A673 (cell line): ENCODE measurements at regions not wholly inside any gene's neighbourhood (a gene's known extent, or its start where the extent isn't known, plus 50 kb on each side); places are given as distances from the start of the nearest gene placed in this dataset.

ENCODE experiments used
- EZH2 ChIP-seq: fragments of 200-600 bp; sonication (generic); IDR thresholded peaks from 2 replicates; pipeline ENCODE4 v1.6.1; 2017; ENCODE audit warnings: borderline replicate concordance, low read depth, mild to moderate bottlenecking, mixed read lengths, antibody characterized with exemption, low read length; ENCODE audit not compliant: poor library complexity, severe bottlenecking
- TF ChIP-seq, protein P1 (sequence below): fragments of 300-800, 200-600 bp; sonication (generic); conservative IDR thresholded peaks from 2 replicates; pipeline ENCODE4 v1.5.1; 2017; ENCODE audit warnings: low read depth, mild to moderate bottlenecking, antibody characterized with exemption, low read length, moderate library complexity, mixed read lengths

DNA sequence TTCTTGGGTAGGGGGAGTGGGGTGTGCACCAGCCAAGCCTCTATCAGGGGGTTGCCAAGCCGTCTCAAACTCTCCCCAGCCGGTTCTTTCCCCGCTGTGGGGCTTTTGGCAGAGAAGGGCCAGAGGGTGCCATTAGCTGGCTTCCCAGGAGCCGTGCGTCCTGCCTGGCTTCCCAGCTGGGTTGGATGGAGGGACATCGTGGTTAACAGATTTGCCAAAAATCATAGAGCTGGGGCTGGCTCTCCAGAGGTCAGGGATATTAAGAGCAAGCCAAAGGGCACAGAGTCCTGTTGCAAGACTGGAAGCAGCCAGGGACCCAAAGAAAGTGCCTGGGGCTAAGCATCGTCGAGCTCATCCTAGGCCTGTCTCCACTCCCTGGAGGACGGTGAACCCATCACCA lies 104.6 kb upstream of the HES1 start:
- TF ChIP-seq, protein P1, sequence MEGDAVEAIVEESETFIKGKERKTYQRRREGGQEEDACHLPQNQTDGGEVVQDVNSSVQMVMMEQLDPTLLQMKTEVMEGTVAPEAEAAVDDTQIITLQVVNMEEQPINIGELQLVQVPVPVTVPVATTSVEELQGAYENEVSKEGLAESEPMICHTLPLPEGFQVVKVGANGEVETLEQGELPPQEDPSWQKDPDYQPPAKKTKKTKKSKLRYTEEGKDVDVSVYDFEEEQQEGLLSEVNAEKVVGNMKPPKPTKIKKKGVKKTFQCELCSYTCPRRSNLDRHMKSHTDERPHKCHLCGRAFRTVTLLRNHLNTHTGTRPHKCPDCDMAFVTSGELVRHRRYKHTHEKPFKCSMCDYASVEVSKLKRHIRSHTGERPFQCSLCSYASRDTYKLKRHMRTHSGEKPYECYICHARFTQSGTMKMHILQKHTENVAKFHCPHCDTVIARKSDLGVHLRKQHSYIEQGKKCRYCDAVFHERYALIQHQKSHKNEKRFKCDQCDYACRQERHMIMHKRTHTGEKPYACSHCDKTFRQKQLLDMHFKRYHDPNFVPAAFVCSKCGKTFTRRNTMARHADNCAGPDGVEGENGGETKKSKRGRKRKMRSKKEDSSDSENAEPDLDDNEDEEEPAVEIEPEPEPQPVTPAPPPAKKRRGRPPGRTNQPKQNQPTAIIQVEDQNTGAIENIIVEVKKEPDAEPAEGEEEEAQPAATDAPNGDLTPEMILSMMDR = no peak
- no peak for TF ChIP-seq EZH2
